ENCODE measurements at regions not wholly inside any gene's neighbourhood (a gene's known extent, or its start where the extent isn't known, plus 50 kb on each side); places are given as distances from the start of the nearest gene placed in this dataset.

- no peak for TF ChIP-seq RFX5 (IDR thresholded peaks at IDR 0.05; ENCODE audit: low read depth, low read length)
- TF ChIP-seq CTCF (conservative IDR thresholded peaks at IDR 0.05; ENCODE audit: low read depth, low read length) = no peak
Measured at GRCh38 chr2:16208921-16209320, 268.6 kb downstream of the MYCN start.

All from IMR-90 (cell line).